ENCODE measurements at regions not wholly inside any gene's neighbourhood (a gene's known extent, or its start where the extent isn't known, plus 50 kb on each side); places are given as distances from the start of the nearest gene placed in this dataset.

- Histone ChIP-seq H3K4me3 (ENCODE audit: low read depth, low read length, poor library complexity, severe bottlenecking) (no peak overlapping the region), H3K4me1 (ENCODE audit: insufficient read depth, low read length, poor library complexity, severe bottlenecking) (no peaks in the 10 kb centered on the region), H3K27ac (ENCODE audit: low read depth, low read length, poor library complexity, severe bottlenecking) (no peak overlapping the region), H3K36me3 (ENCODE audit: insufficient read depth, low read length, poor library complexity, severe bottlenecking) (no peaks in the 10 kb centered on the region), H3K9me3 (ENCODE audit: low read depth, low read length, poor library complexity, severe bottlenecking) (no peaks in the 10 kb centered on the region), H3K27me3 (replicated peaks; ENCODE audit: insufficient read depth, low read depth, low read length, poor library complexity) (no peaks in the 10 kb centered on the region)
- CTCF ChIA-PET, result no interaction called here
- intact Hi-C loops (cut with micrococcal nuclease; ENCODE audit: unreplicated experiment), result no loop called here
- no TSS peak for BruUV-seq (replicated peaks)
- peak; percentile 2 for DNase-seq (ENCODE audit: low spot score)
- TF ChIP-seq EZH2 (IDR thresholded peaks at IDR 0.05; ENCODE audit: borderline replicate concordance, low read depth, low read length, poor library complexity, severe bottlenecking), result no peak
- POLR2A ChIA-PET (ENCODE audit: low non-redundant PET), result no interaction called here
These were observed 859.7 kb downstream of the GALC start for GRCh38 chr14:87133073-87133801.

- CTCF ChIA-PET, result no interaction called here
- no TSS peak for BruUV-seq (replicated peaks)
- POLR2A ChIA-PET (ENCODE audit: low non-redundant PET), result no interaction called here
- Histone ChIP-seq H3K36me3 (ENCODE audit: insufficient read depth, low read length, poor library complexity, severe bottlenecking) (no peaks in the 10 kb centered on the region), H3K27me3 (replicated peaks; ENCODE audit: insufficient read depth, low read depth, low read length, poor library complexity) (no peaks in the 10 kb centered on the region), H3K4me3 (ENCODE audit: low read depth, low read length, poor library complexity, severe bottlenecking) (no peak overlapping the region), H3K27ac (ENCODE audit: low read depth, low read length, poor library complexity, severe bottlenecking) (no peak overlapping the region), H3K4me1 (ENCODE audit: insufficient read depth, low read length, poor library complexity, severe bottlenecking) (no peaks in the 10 kb centered on the region), H3K9me3 (ENCODE audit: low read depth, low read length, poor library complexity, severe bottlenecking) (no peaks in the 10 kb centered on the region)
- TF ChIP-seq EZH2 (IDR thresholded peaks at IDR 0.05; ENCODE audit: borderline replicate concordance, low read depth, low read length, poor library complexity, severe bottlenecking) (no peak), CTCF (conservative IDR thresholded peaks at IDR 0.05; ENCODE audit: low read depth, low read length) (no peak)
- DNase-seq (ENCODE audit: low spot score), result peak; percentile 35
- intact Hi-C loops (cut with micrococcal nuclease; ENCODE audit: unreplicated experiment), result no loop called here
These were observed 861.1 kb downstream of the GALC start for GRCh38 chr14:87131879-87132278.

GRCh38 chr14:87122166-87122565, 870.8 kb downstream of the GALC start:
- H3K4me1 ChIP-seq (ENCODE audit: insufficient read depth, low read length, poor library complexity, severe bottlenecking), result no peaks in the 10 kb centered on the region
- no peaks in the 10 kb centered on the region for H3K27me3 ChIP-seq (replicated peaks; ENCODE audit: insufficient read depth, low read depth, low read length, poor library complexity)
- BruUV-seq (replicated peaks), result no TSS peak
- TF ChIP-seq EZH2 (IDR thresholded peaks at IDR 0.05; ENCODE audit: borderline replicate concordance, low read depth, low read length, poor library complexity, severe bottlenecking) (no peak), CTCF (conservative IDR thresholded peaks at IDR 0.05; ENCODE audit: low read depth, low read length) (no peak)
- no peak for DNase-seq (ENCODE audit: low spot score)
- no peaks in the 10 kb centered on the region for H3K9me3 ChIP-seq (ENCODE audit: low read depth, low read length, poor library complexity, severe bottlenecking)
- no peak overlapping the region for H3K4me3 ChIP-seq (ENCODE audit: low read depth, low read length, poor library complexity, severe bottlenecking)
- H3K36me3 ChIP-seq (ENCODE audit: insufficient read depth, low read length, poor library complexity, severe bottlenecking), result no peaks in the 10 kb centered on the region
- ChIA-PET CTCF (no interaction called here), POLR2A (ENCODE audit: low non-redundant PET) (no interaction called here)
- no peak overlapping the region for H3K27ac ChIP-seq (ENCODE audit: low read depth, low read length, poor library complexity, severe bottlenecking)
- intact Hi-C loops (cut with micrococcal nuclease; ENCODE audit: unreplicated experiment), result no loop called here

- Histone ChIP-seq H3K9me3 (ENCODE audit: low read depth, low read length, poor library complexity, severe bottlenecking) (no peaks in the 10 kb centered on the region), H3K4me1 (ENCODE audit: insufficient read depth, low read length, poor library complexity, severe bottlenecking) (no peaks in the 10 kb centered on the region), H3K4me3 (ENCODE audit: low read depth, low read length, poor library complexity, severe bottlenecking) (no peak overlapping the region), H3K27me3 (replicated peaks; ENCODE audit: insufficient read depth, low read depth, low read length, poor library complexity) (no peaks in the 10 kb centered on the region), H3K36me3 (ENCODE audit: insufficient read depth, low read length, poor library complexity, severe bottlenecking) (no peaks in the 10 kb centered on the region), H3K27ac (ENCODE audit: low read depth, low read length, poor library complexity, severe bottlenecking) (no peak overlapping the region)
- ChIA-PET POLR2A (ENCODE audit: low non-redundant PET) (no interaction called here), CTCF (no interaction called here)
- no peak for DNase-seq (ENCODE audit: low spot score)
- no TSS peak for BruUV-seq (replicated peaks)
- intact Hi-C loops (cut with micrococcal nuclease; ENCODE audit: unreplicated experiment), result no loop called here
- TF ChIP-seq EZH2 (IDR thresholded peaks at IDR 0.05; ENCODE audit: borderline replicate concordance, low read depth, low read length, poor library complexity, severe bottlenecking) (no peak), CTCF (conservative IDR thresholded peaks at IDR 0.05; ENCODE audit: low read depth, low read length) (no peak)
These were observed 871.3 kb downstream of the GALC start for GRCh38 chr14:87121716-87122115.
